PC-9 (cell line): ENCODE measurements at regions not wholly inside any gene's neighbourhood (a gene's known extent, or its start where the extent isn't known, plus 50 kb on each side); places are given as distances from the start of the nearest gene placed in this dataset.
"Not testable (repeated sequence)": the region's sequence is repeated elsewhere in the genome, so short reads cannot be mapped to it uniquely, and the experiment has no call there.

ENCODE experiments used
- CTCF ChIP-seq: fragments of 200-600 bp; sonication (generic); conservative IDR thresholded peaks from 2 replicates; pipeline ENCODE4 v1.6.1; 2017; ENCODE audit warnings: mixed run types, antibody characterized with exemption, mild to moderate bottlenecking, moderate library complexity
- EZH2 ChIP-seq: fragments of 200-600 bp; sonication (generic); IDR thresholded peaks from 2 replicates; pipeline ENCODE4 v1.8.0; 2017; ENCODE audit warnings: antibody characterized with exemption, low read depth

- not testable (repeated sequence) for TF ChIP-seq CTCF, EZH2
Measured at GRCh38 chr16:21549396-21549795, 50.0 kb upstream of the METTL9 start.
